GM21737 (cell line): ENCODE measurements at regions not wholly inside any gene's neighbourhood (a gene's known extent, or its start where the extent isn't known, plus 50 kb on each side); places are given as distances from the start of the nearest gene placed in this dataset.
A peak's percentile ranks its signal among the peaks of the same experiment; 100 is the strongest.

Experiments
- ATAC-seq: cut with Tn5 transposase; IDR thresholded peaks from one replicate; pipeline ENCODE4 v1.9.1; 2021; ENCODE audit warnings: mild to moderate bottlenecking, moderate library complexity; ENCODE audit not compliant: unreplicated experiment

GRCh38 chr11:32039149-32039548, 51.7 kb upstream of the RCN1 start:
- ATAC-seq, result no peak

- no peak for ATAC-seq
Observed at GRCh38 chr11:32034680-32035079, 56.2 kb upstream of the RCN1 start.

GRCh38 chr11:32034149-32034548, 56.7 kb upstream of the RCN1 start:
- ATAC-seq, result no peak

- no peak for ATAC-seq
Observed at GRCh38 chr11:32033491-32033890, 57.4 kb upstream of the RCN1 start.

GRCh38 chr11:32033067-32033466, 57.8 kb upstream of the RCN1 start:
- no peak for ATAC-seq

- ATAC-seq, result no peak
Observed at GRCh38 chr11:32032478-32032877, 58.4 kb upstream of the RCN1 start.

GRCh38 chr11:32032052-32032451, 58.8 kb upstream of the RCN1 start:
- ATAC-seq, result no peak

GRCh38 chr11:32030875-32031503, 59.9 kb upstream of the RCN1 start:
- ATAC-seq, result no peak

- no peak for ATAC-seq
Observed at GRCh38 chr11:32029721-32030120, 61.2 kb upstream of the RCN1 start.

- ATAC-seq, result no peak
Observed at GRCh38 chr11:32028201-32028600, 62.7 kb upstream of the RCN1 start.

GRCh38 chr11:32026766-32027165, 64.1 kb upstream of the RCN1 start:
- no peak for ATAC-seq

GRCh38 chr11:32024948-32025347, 65.9 kb upstream of the RCN1 start:
- no peak for ATAC-seq

- no peak for ATAC-seq
Observed at GRCh38 chr11:32023370-32024305, 67.2 kb upstream of the RCN1 start.

GRCh38 chr11:32018672-32019071, 72.2 kb upstream of the RCN1 start:
- ATAC-seq, result no peak

GRCh38 chr11:32016111-32016510, 74.8 kb upstream of the RCN1 start:
- no peak for ATAC-seq

- no peak for ATAC-seq
Observed at GRCh38 chr11:32015427-32015826, 75.4 kb upstream of the RCN1 start.

- ATAC-seq, result no peak
Observed at GRCh38 chr11:32013603-32014002, 77.3 kb upstream of the RCN1 start.

GRCh38 chr11:32012049-32012448, 78.8 kb upstream of the RCN1 start:
- ATAC-seq, result no peak

- ATAC-seq, result no peak
Observed at GRCh38 chr11:32008880-32009551, 81.9 kb upstream of the RCN1 start.

GRCh38 chr11:32006799-32007388, 84.0 kb upstream of the RCN1 start:
- peak; percentile 67 for ATAC-seq

GRCh38 chr11:32005786-32006416, 85.0 kb upstream of the RCN1 start:
- ATAC-seq, result no peak
